GM18520 (cell line): ENCODE measurements at regions not wholly inside any gene's neighbourhood (a gene's known extent, or its start where the extent isn't known, plus 50 kb on each side); places are given as distances from the start of the nearest gene placed in this dataset.
"Not testable (repeated sequence)": the region's sequence is repeated elsewhere in the genome, so short reads cannot be mapped to it uniquely, and the experiment has no call there.

Source experiments
- ATAC-seq: cut with Tn5 transposase; IDR thresholded peaks from one replicate; pipeline ENCODE4 v1.9.1; 2021; ENCODE audit not compliant: unreplicated experiment

GRCh38 chr5:42066131-42066530, 141.1 kb downstream of the FBXO4 start:
- ATAC-seq = no peak

- ATAC-seq = no peak
Measured at GRCh38 chr5:42074353-42074752, 149.3 kb downstream of the FBXO4 start.

GRCh38 chr5:42089705-42090104, 164.6 kb downstream of the FBXO4 start:
- no peak for ATAC-seq

- no peak for ATAC-seq
Measured at GRCh38 chr5:42090162-42090561, 165.1 kb downstream of the FBXO4 start.

GRCh38 chr5:42099846-42100245, 174.8 kb downstream of the FBXO4 start:
- ATAC-seq = not testable (repeated sequence)

GRCh38 chr5:42108468-42108867, 183.4 kb downstream of the FBXO4 start:
- ATAC-seq = no peak

- ATAC-seq = no peak
Measured at GRCh38 chr5:42109006-42109572, 184.0 kb downstream of the FBXO4 start.

GRCh38 chr5:42115721-42116120, 190.6 kb downstream of the FBXO4 start:
- ATAC-seq = not testable (repeated sequence)

GRCh38 chr5:42120070-42120469, 195.0 kb downstream of the FBXO4 start:
- no peak for ATAC-seq

- no peak for ATAC-seq
Measured at GRCh38 chr5:42121401-42121800, 196.3 kb downstream of the FBXO4 start.

GRCh38 chr5:42131081-42131480, 206.0 kb downstream of the FBXO4 start:
- no peak for ATAC-seq

- ATAC-seq = no peak
Measured at GRCh38 chr5:42143361-42143760, 218.3 kb downstream of the FBXO4 start.

GRCh38 chr5:42148813-42149212, 223.7 kb downstream of the FBXO4 start:
- no peak for ATAC-seq

GRCh38 chr5:42157215-42157614, 232.1 kb downstream of the FBXO4 start:
- no peak for ATAC-seq

- ATAC-seq = no peak
Measured at GRCh38 chr5:42163083-42163482, 238.0 kb downstream of the FBXO4 start.

- ATAC-seq = no peak
Measured at GRCh38 chr5:42168091-42168670, 243.1 kb downstream of the FBXO4 start.

GRCh38 chr5:42176118-42176517, 247.1 kb upstream of the GHR start:
- ATAC-seq = not testable (repeated sequence)

- not testable (repeated sequence) for ATAC-seq
Measured at GRCh38 chr5:42179843-42180242, 243.4 kb upstream of the GHR start.

GRCh38 chr5:42216904-42217303, 206.3 kb upstream of the GHR start:
- no peak for ATAC-seq

- no peak for ATAC-seq
Measured at GRCh38 chr5:42217791-42218190, 205.4 kb upstream of the GHR start.

GRCh38 chr5:42225009-42225408, 198.2 kb upstream of the GHR start:
- ATAC-seq = no peak

- no peak for ATAC-seq
Measured at GRCh38 chr5:42228279-42228678, 195.0 kb upstream of the GHR start.

GRCh38 chr5:42230839-42231238, 192.4 kb upstream of the GHR start:
- ATAC-seq = no peak
